Transverse colon (tissue), 4 donors: ENCODE measurements at regions not wholly inside any gene's neighbourhood (a gene's known extent, or its start where the extent isn't known, plus 50 kb on each side); places are given as distances from the start of the nearest gene placed in this dataset.
A peak's percentile ranks its signal among the peaks of the same experiment; 100 is the strongest.

Experiments used
- DNase-seq: peaks from one replicate; pipeline ENCODE4 v3.0.0-alpha.2; 2019
- H3K27ac ChIP-seq, 4 donors: fragments of 200-600 bp; sonication (generic); 2 replicates each; pipeline ENCODE4 v1.5.1; 2016 to 2018; ENCODE audit warnings: inconsistent platforms in 4 of 4
- H3K27me3 ChIP-seq: fragments of 200-600 bp; sonication (generic); 2 replicates; pipeline ENCODE4 v1.5.1; 2017; ENCODE audit warnings: inconsistent platforms
- H3K36me3 ChIP-seq, 4 donors: fragments of 200-600 bp; sonication (generic); 2 replicates each; pipeline ENCODE4 v1.5.1; 2017 to 2019; ENCODE audit warnings: inconsistent platforms in 4 of 4
- H3K4me1 ChIP-seq, 4 donors: fragments of 200-600 bp; sonication (generic); 2 replicates each; pipeline ENCODE4 v1.5.1; 2017 to 2020; ENCODE audit warnings: inconsistent platforms in 4 of 4
- H3K4me3 ChIP-seq, 4 donors: fragments of 200-600 bp; sonication (generic); 1 replicate in 1 of 4; 2 replicates in 3 of 4; pipeline versions ENCODE4 v1.5.1 to v1.6.1; 2017 to 2019; ENCODE audit warnings: inconsistent platforms in 4 of 4
- H3K9me3 ChIP-seq, 2 donors: fragments of 200-600 bp; sonication (generic); 2 replicates each; pipeline ENCODE4 v1.5.1; 2017 to 2019; ENCODE audit warnings: inconsistent platforms in 2 of 2
- EP300 ChIP-seq: sonication (generic); formaldehyde crosslinking; IDR thresholded peaks from one replicate; pipeline ENCODE4 v1.6.1; 2017; ENCODE audit warnings: antibody characterized with exemption, low read depth
- POLR2A ChIP-seq: fragments of 450-650 bp; IDR thresholded peaks from one replicate; pipeline ENCODE4 v1.6.1; 2016; ENCODE audit warnings: antibody characterized with exemption, mild to moderate bottlenecking, moderate library complexity
- POLR2AphosphoS5 ChIP-seq, 3 donors: sonication (generic); formaldehyde crosslinking; IDR thresholded peaks; one replicate each; pipeline ENCODE4 v1.6.1; 2016; ENCODE audit warnings: antibody characterized with exemption in 3 of 3
- WGBS, 2 donors: methylation state at CpG; one replicate each; pipeline ENCODE4 v1.1.5; 2018; ENCODE audit warnings: low coverage in 1 of 2; 5-methylcytosine and 5-hydroxymethylcytosine counted together
- in situ Hi-C, 4 donors: fragments of 200-750 bp; cut with MboI; loops; one replicate each; pipeline versions ENCODE4 v1.15.0 to v1.15.1; 2017; ENCODE audit warnings: low sequenced_read_pairs in 3 of 4, low pct_ligation_motif_present in 1 of 4, low pct_unique_long_range_greater_than_20kb in 1 of 4
- intact Hi-C: fragments of 100-400 bp; cut with DNase I; formaldehyde crosslinking; loops from one replicate; pipeline ENCODE4 v1.15.1; 2023; ENCODE audit warnings: low total_unique reads
- TF ChIP-seq, protein P1 (sequence below), 5 experiments: fragments of 200-600 bp in 3 of 5; fragments of 450-650 bp in 2 of 5; sonication (generic) in 3 of 5; IDR thresholded peaks; 1 replicate in 2 of 5; 2 replicates in 3 of 5; pipeline ENCODE4 v1.5.1; 2016 to 2017; ENCODE audit warnings: antibody characterized with exemption in 5 of 5, inconsistent platforms in 3 of 5, mild to moderate bottlenecking in 2 of 5, moderate library complexity in 1 of 5

DNA sequence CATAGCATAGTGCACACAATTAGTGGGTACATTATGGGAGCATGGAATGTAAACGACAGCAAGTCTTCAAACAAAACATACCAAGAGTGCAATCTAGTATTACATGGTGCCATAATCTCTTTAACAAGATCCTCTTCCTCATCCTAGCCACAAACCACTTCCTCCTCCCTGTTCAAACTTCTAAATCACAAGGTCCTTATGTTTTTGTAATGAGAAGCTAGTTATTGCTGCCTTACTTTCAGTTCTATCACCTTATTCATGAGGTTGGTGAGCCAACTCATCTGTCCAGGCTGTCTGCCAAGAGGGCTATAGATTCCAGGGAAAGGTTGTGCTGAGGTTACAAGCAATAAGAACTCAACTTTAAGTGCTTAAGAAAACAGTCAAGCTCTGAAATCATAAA, 195.4 kb upstream of the ARHGAP20 start:
- intact Hi-C loops: no loop called here
- Histone ChIP-seq H3K4me1 (peaks cover 2 to 20% (median 16%) of the 10 kb centered on the region in 4 donors), H3K27ac (peak overlapping the region; percentile 11 to 50 (median 38)), H3K27me3 (no peaks in the 10 kb centered on the region), H3K9me3 (no peaks in the 10 kb centered on the region), H3K36me3 (no peaks in the 10 kb centered on the region), H3K4me3 (no peak overlapping the region)
- DNase-seq: peak; percentile 72
- TF ChIP-seq EP300 (no peak), POLR2AphosphoS5 (IDR thresholded peaks at IDR 0.05) (peak in 1 of 3 donors; percentile 35)
- 11 to 50% methylated on average over 1 of the region's 1 CpG for WGBS, 2 donors
- in situ Hi-C loops: no loop called here

DNA sequence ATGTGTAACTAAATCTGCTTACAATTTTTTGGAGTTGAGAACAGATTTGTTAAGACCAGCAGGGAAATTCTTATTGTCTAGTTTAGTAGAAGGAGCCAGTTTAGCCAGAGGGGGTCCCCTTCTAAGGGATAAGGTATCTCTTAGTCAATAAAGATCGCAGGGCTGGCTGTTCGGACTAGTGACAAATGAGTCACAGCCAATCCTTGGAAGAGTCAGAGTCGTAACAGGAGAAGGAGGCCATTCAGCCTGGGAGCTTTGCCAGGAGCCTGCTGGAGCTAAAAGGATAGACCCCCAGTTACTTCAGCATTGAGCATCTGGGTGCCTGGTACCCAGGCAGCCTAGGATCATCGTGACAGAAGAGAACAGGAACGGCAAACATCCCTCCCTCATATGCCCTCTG, 191.6 kb upstream of the ARHGAP20 start:
- intact Hi-C loops (no loop called here), in situ Hi-C loops (no loop called here)
- no peak for DNase-seq
- Histone ChIP-seq H3K9me3 (no peaks in the 10 kb centered on the region), H3K36me3 (no peaks in the 10 kb centered on the region), H3K27me3 (no peaks in the 10 kb centered on the region), H3K27ac (no peak overlapping the region), H3K4me3 (no peak overlapping the region), H3K4me1 (peaks cover 2 to 19% (median 15%) of the 10 kb centered on the region in 4 donors)
- TF ChIP-seq EP300: no peak
- 82% methylated on average over 5 of the region's 5 CpGs; no CpG with 5 or more reads in 1 of the 2 donors for WGBS, 2 donors

DNA sequence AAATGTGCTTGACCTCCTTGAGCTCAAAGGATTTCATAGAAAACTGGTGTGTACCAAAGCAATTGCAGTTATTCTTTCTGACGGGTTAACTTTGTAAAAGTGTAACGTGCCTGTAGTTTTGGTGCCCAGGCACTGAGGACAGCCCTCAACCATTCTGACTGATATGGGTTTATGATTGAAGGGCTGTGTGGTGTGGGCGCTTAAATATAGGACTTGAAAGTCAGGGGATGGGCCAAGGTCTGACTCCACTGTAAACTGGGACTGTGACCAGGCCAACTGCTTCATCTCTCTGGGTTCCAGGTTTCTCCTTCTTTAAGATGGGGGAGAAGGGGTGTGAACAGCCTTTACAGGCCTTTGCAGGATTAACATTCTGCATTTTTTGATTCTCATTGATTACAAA, 191.1 kb upstream of the ARHGAP20 start:
- no peak for DNase-seq
- Histone ChIP-seq H3K27me3 (no peaks in the 10 kb centered on the region), H3K4me1 (peaks cover 2 to 15% (median 12%) of the 10 kb centered on the region in 4 donors), H3K27ac (no peak overlapping the region), H3K4me3 (no peak overlapping the region), H3K36me3 (no peaks in the 10 kb centered on the region), H3K9me3 (no peaks in the 10 kb centered on the region)
- WGBS, 2 donors: 82 to 90% methylated on average over 3 of the region's 3 CpGs
- in situ Hi-C loops (no loop called here), intact Hi-C loops (no loop called here)
- TF ChIP-seq, protein P1, sequence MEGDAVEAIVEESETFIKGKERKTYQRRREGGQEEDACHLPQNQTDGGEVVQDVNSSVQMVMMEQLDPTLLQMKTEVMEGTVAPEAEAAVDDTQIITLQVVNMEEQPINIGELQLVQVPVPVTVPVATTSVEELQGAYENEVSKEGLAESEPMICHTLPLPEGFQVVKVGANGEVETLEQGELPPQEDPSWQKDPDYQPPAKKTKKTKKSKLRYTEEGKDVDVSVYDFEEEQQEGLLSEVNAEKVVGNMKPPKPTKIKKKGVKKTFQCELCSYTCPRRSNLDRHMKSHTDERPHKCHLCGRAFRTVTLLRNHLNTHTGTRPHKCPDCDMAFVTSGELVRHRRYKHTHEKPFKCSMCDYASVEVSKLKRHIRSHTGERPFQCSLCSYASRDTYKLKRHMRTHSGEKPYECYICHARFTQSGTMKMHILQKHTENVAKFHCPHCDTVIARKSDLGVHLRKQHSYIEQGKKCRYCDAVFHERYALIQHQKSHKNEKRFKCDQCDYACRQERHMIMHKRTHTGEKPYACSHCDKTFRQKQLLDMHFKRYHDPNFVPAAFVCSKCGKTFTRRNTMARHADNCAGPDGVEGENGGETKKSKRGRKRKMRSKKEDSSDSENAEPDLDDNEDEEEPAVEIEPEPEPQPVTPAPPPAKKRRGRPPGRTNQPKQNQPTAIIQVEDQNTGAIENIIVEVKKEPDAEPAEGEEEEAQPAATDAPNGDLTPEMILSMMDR (IDR thresholded peaks at IDR 0.05): no peak
- TF ChIP-seq EP300 (no peak), POLR2A (no peak), POLR2AphosphoS5 (IDR thresholded peaks at IDR 0.05) (no peak)

DNA sequence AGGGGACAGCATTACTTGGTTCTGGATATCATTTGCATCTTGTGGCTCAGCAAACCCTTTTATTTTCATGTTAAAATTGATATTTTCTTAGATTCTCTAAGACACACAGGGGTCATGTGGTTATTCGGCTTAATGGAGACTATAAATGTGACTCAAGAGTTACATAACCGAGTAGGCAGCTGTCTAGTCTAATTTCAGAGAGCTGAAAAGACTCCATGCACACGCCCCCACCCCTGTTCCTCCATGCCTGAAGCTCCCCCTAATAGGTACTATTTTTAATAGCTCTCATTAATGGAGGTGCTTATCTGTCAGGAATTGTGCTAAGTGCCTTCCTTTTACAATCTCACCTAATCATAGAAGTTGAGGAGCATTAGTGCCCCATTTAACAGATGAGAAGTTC, 189.2 kb upstream of the ARHGAP20 start:
- TF ChIP-seq POLR2A: no peak
- no peak for TF ChIP-seq EP300
- in situ Hi-C loops (no loop called here), intact Hi-C loops (no loop called here)
- no peak for DNase-seq
- no peak overlapping the region for H3K4me3 ChIP-seq
- H3K27ac ChIP-seq: no peak overlapping the region
- no peaks in the 10 kb centered on the region for H3K9me3 ChIP-seq
- 60 to 73% methylated on average over 2 to 3 of the region's 3 CpGs for WGBS, 2 donors
- H3K4me1 ChIP-seq: no peaks in the 10 kb centered on the region
- no peaks in the 10 kb centered on the region for H3K36me3 ChIP-seq
- no peaks in the 10 kb centered on the region for H3K27me3 ChIP-seq

DNA sequence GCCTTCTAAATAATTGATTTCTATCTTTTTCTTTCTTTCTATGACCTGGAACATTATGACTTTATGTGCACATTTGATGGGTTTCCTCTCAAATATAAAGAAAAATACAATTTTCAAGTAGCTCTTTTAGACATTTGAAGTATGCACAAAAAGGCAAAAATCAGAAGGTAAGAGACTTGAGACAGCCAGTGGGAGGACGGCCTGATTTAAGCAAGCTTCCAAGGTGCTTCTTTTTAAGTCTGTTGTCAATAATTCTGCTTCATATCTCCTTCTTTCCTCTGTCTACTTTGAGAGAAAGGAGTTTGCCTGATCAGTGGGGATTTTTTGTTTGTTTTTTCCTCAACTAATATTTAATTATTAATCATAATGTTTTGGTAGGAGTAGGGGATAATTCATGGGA, 188.2 kb upstream of the ARHGAP20 start:
- no peak overlapping the region for H3K27ac ChIP-seq
- no peaks in the 10 kb centered on the region for H3K4me1 ChIP-seq
- in situ Hi-C loops (no loop called here), intact Hi-C loops (no loop called here)
- no peaks in the 10 kb centered on the region for H3K9me3 ChIP-seq
- H3K4me3 ChIP-seq: no peak overlapping the region
- DNase-seq: no peak
- H3K27me3 ChIP-seq: no peaks in the 10 kb centered on the region
- 69 to 87% methylated on average over 1 of the region's 1 CpG for WGBS, 2 donors
- H3K36me3 ChIP-seq: no peaks in the 10 kb centered on the region
- TF ChIP-seq POLR2A: no peak
- TF ChIP-seq EP300: no peak
- TF ChIP-seq, protein P1 (IDR thresholded peaks at IDR 0.05): no peak
- no peak for TF ChIP-seq POLR2AphosphoS5 (IDR thresholded peaks at IDR 0.05)

DNA sequence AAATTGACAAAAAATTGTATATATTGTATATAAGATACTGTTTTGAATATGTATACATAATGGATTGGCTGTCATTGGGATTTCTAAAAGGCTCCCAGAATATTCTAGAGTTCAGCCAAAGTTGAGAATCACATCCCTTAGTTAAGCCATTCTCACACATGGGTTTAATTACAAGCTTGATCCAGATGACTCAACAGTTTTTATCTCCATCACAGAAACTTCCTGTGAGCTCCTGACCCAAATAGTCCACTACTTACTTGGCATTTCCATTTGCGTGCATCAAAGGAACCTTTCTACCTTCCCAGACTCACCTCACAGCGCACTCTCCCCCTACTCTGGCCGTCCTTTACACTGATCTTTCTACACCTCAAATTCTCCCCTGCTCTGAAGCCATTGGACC, 184.8 kb upstream of the ARHGAP20 start:
- Histone ChIP-seq H3K9me3 (no peaks in the 10 kb centered on the region), H3K27ac (no peak overlapping the region), H3K4me3 (no peak overlapping the region), H3K4me1 (no peaks in the 10 kb centered on the region), H3K27me3 (no peaks in the 10 kb centered on the region), H3K36me3 (no peaks in the 10 kb centered on the region)
- intact Hi-C loops: no loop called here
- DNase-seq: no peak
- no peak for TF ChIP-seq EP300
- TF ChIP-seq POLR2A: no peak
- TF ChIP-seq POLR2AphosphoS5 (IDR thresholded peaks at IDR 0.05): no peak
- TF ChIP-seq, protein P1 (IDR thresholded peaks at IDR 0.05): no peak
- WGBS, 2 donors: 83 to 86% methylated on average over 2 to 3 of the region's 3 CpGs
- in situ Hi-C loops: no loop called here
